ENCODE measurements at regions not wholly inside any gene's neighbourhood (a gene's known extent, or its start where the extent isn't known, plus 50 kb on each side); places are given as distances from the start of the nearest gene placed in this dataset.
"Not testable (repeated sequence)": the region's sequence is repeated elsewhere in the genome, so short reads cannot be mapped to it uniquely, and the experiment has no call there.

DNA sequence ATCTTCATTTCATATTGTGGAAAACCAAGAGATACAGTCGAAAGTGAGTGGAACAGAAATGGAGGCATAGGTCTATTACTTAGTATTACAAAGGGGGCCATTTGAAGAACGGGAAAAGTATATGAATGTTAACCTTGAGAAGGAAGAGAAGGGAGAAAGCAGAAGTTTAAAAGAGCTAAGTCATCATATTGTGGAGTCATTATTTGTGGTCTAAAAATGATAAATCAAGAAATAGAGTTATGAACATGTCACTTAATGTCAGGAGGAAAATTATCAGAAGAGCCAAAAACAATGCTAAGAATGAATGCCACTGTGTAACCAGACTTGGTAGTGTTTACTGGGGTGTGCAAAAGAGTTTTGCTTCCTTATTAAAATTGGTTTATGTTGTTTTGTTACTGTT is 589.5 kb upstream of the LCORL start:
- no peak for DNase-seq

DNA sequence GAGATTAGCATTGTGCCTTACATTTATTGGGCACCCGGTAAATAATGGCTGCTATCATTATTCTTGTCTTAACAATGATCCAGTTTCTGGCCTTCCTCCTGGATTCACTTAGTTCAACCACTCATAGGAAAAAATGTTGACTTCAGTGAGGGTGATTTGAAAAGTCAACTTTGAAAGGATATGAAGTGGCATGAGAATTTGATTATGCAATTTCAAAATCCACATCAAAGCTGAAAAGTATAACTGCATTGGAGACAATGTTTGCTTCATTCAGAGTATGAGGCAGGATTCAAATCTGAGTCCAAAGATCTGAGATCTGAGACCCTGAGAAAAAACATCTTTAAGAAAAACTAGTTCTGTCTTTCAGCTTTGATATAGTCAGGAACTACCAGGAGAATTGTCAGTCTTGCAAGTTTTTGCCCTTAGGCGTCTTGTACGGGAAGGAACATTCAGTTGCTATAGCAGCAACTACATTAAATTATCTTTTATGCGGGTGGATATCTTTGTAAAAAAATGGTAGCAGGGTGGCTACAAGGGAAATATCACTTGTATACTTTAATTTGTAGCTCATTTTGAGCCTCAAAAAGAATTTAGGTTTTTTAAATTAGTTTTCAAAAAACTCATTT is 587.5 kb upstream of the LCORL start:
- DNase-seq = no peak

DNA sequence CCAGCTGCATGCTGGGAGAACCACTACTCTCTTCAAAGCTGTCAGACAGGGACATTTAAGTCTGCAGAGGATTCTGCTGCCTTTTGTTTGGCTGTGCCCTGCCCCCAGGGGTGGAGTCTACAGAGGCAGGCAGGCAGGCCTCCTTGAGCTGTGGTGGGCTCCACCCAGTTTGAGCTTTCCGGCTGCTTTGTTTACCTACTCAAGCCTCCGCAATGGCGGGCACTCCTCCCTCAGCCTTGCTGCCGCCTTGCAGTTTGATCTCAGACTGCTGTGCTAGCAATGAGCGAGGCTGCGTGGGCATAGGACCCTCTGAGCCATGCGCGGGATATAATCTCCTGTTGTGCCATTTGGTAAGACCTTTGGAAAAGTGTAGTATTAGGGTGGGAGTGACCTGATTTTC is 581.1 kb upstream of the LCORL start:
- DNase-seq = not testable (repeated sequence)

DNA sequence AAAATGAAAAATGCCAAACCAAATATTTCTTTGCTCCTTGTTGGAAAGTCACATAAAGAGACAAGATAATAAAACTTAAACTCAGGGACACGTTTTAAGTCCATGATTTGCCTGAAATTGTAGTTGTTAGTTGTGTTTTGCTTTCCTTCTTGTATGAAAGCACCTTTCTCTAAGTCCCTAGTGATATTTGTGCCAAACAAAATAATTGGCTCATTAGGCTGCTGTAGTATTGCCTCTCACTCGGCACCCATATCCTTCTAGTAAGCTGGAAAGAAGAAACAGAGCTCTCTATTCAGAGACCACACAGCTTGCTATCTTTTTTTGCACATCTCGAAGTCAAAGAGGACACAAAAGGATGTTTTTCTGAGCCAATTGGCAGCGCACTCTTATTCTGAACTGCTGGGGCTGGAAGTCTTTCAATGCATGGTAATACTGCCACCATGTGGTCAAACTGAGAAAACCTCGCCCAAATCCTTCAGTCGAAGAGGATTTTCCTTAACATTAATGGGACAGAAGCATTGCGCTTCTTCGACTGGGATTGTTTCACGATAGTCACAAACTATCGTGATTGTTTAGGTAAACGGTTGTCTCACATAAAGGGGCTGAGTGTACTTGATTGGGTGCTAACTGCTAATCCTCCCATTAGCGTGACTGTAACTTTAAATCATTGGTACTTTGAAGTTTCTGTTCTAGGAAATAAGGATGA is 571.9 kb upstream of the LCORL start:
- DNase-seq = peak; percentile 63

DNA sequence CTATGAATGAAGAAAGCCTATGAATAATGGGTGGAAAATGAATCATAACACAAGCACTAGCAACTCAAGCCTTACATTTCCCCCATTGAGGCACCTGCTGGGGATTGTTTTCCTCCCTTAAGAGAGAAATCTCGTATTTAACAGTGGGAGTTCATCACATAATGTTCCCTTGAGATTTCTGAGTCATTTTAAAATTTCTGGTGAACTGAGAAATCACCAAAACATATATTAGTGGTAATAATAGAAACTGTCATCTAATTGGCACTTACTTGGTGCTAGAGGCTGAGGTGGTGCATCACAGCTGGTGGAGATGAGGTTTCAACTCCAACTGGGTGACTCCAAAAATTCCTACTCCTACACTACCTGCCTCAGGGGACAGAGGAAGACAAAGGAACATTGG is 561.3 kb upstream of the LCORL start:
- no peak for DNase-seq

DNA sequence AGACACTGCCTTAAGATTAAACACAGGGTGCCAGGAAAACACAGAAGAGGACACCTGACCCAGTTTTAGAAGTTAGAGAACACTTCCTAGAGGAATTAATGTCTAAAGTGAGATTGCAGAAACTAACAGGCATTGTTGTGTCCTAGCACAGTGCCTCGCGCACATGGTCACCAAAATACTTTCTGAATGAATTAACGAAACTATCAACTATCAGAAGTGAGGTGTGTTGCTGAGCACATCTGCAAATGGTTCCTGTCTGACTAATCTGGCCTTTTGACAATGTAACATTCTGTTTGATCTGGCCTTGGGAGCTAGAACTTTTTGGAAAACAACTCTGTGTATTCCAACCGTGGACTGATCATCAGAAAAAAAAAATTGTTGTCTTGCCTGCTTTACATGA is 556.8 kb upstream of the LCORL start:
- DNase-seq = no peak

DNA sequence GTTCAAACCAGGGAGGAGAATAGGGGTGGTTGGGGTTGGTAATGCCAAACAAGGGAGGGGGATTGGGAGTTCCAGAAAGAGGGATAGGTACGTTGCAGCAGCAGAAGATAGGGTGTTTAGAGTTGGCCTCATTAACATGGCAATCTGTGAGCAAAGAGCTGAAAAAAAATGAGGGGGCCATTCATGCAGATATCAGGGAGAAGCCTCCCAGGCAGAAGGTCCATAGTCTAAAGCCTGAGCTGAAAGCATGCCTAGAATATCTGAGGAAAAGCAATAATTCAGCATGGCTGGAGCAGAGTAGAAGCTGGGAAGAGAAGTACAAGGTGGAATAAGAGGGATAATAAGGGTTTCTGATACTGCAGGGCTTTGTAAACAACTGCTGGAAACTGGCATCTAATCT is 550.9 kb upstream of the LCORL start:
- DNase-seq = no peak

DNA sequence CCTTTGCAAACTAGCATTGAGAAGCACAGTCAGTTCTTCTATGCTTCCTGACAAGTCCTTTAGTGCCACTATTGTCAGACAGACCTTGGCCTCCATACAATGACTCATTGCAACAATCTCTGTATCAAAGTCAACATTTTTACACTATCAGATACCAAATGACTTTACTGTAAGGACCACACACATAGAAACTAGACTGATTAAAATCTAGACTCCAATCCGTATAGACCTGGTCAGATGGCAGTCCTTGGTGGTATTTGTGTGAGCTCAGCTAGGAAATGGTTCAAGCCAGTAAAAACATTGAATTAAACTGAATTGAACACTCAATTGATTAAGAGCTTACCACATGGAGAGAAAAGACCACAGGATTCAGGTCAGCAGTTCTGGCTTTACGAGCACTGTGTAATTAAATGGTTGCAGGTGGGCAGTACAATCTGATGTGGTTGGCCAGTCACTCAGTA is 549.8 kb upstream of the LCORL start:
- no peak for DNase-seq

DNA sequence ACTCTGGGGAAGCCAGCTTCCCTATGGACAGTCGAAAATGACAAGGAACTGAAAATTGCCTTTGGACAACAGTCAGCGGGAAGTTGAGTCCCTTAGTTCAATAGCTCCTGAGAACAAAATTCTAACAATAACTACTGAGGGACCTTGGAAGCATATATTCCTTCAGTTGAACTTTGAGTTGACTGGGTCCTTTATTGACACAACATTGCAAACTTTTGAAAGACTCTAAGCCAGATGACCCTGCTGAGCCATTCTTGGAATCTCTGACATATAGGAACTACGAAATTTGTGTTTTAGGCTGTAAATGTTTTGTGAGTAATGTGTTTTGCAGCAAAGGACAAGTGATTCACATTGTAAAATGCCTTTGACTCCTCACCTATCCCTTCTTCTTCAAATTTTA is 548.8 kb upstream of the LCORL start:
- no peak for DNase-seq

DNA sequence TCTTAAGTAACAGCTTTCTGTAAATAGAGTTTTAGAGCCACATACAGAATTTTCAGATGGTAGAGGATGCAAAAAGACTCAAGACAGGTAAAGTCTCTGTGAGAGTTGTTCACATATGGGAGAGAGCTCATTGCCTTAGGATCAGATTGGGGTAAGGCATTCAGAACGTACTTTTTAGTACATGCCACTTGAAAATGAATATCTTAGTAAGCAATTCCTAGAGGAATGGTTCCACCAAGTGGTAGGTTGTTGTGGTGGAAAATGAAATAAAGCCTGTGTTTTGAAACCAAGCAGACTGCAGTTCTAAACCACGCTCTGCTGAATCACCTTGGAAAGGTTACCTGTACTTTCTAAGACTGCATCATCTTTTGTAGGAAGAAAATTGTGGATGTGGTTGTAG is 547.0 kb upstream of the LCORL start:
- DNase-seq = no peak

DNA sequence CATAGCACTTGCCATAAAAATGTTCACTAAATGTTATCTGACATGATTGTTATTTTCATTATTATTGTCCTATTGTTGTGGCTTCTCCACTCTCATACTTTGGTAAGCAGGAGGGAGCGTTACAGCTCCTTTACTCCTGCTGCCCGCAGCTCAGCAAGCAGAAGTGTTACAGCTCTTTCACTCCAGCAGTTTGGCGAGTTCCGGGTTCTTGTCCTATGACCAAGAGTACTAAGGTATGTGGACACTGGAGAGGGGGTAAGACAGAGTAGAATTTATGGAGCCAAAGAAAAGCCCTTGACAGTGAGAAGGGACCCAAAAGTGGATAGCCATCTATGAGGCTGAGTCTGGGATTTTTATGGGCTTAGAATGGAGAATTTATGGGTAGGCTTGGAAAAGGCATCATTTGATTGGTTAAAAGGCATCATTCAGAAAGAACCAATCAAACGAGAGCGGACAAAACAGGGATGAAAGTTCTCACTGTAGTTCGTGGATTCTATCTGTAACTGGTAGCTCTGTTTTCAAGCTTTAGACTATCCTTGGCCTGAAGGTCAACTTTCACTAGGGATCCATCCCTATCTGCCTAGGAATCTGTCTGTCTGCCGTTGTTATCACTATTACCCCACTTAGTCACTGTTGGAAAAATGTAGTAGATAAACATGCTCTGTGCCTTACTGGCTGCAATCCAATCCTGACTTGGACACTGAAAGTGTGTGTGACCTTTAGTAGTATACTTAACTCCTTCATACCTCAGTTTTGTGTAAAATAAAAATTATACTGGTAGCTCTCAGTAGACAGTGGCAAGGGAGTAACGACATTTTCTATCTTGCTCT is 545.6 kb upstream of the LCORL start:
- DNase-seq = no peak

DNA sequence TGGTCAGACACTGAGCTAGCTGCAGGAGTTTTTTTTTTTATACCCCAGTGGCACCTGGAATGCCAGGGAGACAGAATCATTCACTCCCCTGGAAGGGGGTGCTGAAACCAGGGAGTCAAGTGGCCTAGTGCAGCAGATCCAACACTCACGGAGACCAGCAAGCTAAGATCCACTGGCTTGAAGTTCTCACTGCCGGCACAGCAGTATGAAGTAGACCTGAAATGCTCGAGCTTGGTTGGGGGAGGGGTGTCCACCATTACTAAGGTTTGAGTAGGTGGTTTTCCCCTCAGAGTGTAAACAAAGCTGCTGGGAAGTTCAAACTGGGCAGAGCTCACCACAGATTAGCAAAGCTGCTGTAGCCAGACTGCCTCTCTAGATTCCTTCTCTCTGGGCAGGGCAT is 537.9 kb upstream of the LCORL start:
- DNase-seq = no peak

DNA sequence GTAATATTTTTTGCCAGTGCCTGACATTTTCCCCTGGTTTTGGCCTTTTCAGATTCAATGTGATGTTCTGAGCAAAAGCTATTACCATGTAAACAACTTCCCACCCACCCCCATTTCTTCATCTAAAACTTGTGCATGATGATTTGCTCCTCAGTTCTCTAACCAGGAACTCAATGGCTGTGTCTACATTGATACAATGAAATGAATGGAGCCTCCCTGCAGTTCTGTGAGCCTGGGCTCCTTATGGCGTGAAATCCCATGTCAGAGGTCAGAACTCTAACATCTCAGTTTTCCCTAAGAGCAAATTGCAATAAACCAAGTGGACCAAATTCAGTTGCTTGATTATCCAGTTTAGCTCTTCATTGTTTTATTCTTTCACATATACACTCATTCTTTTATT is 534.8 kb upstream of the LCORL start:
- DNase-seq = no peak

DNA sequence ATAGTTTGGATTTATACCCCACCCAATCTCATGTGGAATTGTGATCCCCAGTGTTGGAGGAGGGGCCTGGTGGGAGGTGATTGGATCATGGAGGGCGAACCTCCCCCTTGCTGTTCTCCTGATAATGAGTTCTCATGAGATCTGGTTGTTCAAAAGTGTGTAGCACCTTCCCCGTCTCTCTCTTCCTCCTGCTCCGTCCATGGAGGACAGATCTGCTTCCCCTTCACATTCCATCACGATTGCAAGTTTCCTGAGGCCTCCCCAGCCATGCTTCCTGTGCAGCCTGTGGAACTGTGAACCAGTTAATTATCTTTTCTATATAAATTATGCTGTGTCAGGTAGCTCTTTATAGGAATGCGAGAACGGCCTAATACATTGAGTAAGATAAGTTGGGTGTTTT is 518.8 kb upstream of the LCORL start:
- no peak for DNase-seq

DNA sequence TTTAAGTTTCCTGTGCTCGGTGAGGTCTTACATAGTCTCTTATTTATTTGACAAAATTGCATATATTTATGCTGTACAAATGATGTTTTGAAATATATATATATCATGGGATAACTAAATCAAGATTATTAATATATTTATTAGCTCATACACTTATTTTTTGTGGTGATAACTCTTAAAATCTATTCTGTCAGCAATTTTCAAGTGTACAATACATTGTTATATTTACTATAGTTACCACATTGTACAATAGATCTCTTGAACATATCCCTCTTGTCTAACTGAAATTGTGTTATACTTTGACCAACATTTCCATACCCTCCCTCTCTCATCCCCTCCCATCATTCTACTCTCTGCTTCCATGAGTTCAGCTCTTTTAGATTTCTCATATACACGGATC is 516.6 kb upstream of the LCORL start:
- DNase-seq = no peak

DNA sequence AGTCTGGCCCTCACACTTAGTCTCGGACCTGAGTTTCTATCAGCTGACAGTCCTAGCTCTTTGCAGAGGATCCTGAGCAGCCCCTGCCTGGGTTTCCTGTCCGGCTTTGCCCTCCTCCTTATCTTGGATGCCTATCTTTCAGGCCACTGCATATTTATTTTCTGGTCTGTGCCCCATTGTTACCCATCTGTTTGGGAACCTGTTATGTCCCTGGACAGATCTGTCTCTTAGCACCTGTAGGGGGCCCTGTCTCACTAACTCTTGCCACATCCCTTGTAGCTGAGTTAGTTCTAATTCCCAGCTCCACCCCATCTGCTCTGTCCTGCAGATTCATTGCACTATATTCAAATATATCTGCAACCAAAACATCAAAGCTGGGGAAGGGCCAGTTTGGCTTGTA is 514.9 kb upstream of the LCORL start:
- DNase-seq = no peak

DNA sequence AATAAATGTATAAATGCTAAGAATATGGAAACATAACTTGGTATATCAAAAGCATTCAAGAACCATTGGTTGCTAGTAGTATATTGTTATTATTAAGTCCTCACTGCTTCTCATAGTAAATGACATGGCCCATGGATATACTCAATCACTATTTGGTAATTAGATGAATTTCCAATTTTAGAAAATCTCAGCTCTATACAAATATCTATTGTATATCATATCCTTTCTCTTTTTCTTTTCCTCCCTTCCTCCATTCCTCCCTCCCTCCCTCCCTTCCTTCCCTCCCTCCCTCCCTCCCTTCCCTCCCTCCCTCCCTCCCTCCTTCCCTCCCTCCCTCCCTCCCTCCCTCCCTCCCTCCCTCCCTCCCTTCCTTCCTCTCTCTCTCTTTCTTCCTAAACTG is 514.4 kb upstream of the LCORL start:
- no peak for DNase-seq

DNA sequence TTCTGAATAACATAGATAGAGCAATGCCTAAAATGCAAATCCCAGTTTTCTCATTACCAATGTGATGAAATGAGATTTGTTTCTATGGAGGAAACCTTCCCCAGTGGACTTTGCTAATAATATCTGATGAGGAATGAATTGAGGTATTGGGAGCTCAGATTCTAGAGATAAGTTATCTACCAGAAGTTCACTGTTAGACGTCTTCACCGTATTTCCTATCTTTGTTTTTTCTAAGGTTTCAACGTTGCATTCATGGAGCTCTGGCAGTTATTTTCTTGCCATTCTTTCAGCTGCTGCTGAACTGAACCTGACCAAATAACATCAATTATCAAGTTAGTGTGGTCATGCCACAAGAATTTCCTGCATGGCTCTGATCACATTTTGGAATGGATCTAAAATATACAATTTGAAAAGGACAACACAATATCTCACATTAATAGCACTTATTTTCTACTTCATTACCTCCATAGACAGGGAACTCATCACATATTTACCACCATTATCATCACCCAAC is 511.8 kb upstream of the LCORL start:
- DNase-seq = no peak

DNA sequence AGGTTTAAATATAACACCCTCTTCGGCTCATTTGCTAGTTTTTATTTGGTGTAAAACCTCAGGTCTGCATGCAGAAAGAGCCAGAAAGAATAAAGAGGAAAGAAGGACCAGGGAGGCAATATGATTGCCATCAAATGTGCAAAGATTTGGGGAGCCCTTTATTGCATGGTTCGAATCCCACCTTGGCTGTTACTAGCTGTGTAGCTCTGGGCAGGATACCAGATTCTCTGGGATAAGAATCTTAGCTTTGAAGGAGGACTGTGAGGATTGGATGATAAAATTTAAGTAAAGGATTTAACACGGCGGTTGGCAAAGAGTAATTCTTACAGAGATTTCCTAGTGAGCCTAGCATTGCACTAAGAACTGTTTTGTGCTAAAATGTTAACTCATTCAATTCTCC is 510.2 kb upstream of the LCORL start:
- DNase-seq = no peak

DNA sequence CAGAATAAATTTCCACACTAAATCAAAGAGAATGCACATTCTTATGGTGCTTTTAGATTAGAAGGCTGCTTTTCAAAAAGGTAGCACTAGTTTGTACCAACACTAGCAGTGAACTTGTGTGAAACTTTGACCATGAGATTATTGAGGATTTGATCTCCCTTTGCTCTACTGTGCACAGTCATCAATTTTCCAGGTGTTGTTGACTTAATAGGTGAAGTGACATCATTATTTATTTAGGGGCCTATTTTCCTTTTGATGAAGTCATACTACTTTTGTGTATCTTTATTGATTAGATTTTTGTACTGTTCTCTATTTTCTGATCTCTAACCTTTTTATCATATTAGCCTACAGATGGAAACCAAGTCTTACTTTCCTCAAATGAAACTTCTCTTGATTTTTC is 507.9 kb upstream of the LCORL start:
- no peak for DNase-seq

DNA sequence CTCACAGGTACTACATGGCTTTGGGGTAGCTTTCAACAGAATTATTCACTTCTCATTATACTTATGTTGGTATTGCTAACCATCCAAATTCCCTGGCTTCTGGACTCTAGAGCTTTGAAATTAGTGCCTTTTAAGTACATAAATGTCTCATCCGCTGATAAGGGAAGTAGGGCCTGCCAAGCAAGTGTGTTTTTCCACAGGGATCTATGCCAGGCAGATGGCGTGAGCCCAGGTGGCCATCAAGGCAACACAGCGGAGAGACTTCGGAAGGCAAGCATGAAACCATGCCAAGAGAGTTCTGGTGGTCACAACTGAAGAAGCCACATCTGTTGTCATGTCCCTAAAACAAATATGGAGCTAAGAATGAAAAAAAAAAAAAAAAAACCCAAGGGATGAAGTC is 503.1 kb upstream of the LCORL start:
- no peak for DNase-seq

DNA sequence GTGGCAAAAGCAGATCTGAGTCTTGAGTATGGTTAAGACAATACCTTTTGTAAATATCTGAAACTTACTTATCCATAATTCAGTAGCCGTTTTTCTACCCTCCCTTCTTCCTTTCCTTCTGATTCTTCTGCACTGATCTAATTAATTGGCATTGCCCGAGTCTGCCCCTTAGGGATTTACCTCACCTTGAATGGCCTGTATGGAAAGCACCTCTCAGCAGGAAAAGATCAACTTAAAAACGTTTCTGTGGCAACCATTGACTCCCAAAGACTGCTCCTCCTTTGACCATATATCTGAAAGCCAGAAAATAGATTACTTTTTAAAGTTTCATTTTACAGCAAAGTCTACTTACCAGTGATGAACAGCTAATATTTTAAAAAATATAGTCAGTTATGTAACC is 496.5 kb upstream of the LCORL start:
- no peak for DNase-seq

DNA sequence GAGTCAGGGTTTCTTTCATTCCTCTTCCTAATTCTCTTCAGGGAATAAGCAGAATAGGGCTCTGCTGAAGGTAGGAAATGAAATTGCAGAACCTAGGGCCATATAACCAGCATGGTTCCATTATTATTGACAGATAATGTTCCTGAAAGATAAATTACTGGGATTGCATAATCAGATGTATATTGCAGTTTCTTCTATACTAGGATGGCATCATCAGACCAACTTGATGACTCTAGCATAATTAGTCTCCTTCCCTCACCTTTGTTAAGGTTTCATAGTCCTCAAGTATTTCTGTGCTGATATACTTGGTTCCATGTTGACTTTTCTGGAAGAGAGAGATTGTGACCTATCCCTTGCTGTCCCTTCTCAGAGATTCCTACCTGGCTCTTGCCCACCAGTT is 492.3 kb upstream of the LCORL start:
- DNase-seq = no peak

DNA sequence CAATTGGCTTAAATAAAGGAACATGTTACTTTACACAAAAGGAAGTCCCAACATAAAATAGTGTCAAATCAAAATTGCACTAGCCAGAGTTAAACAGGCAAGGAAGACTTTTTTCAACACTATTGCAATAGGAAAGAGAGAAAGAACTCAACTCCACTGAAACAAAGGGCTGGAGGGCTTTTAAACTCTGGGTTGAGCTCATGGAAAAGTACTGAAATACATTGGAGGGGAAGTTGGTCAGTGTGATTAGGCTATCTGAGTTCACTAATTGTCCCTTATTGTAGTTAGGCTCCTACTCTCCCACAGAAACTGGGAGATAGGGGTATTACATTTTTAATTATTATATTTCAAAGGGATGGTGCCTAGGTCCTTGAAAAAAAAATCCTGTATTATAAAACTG is 491.2 kb upstream of the LCORL start:
- no peak for DNase-seq

All from fibroblast of skin of right biceps (primary cell).